Activated B cell treated with CpG ODN at 0.5 μM for 24 hours (primary cell): ENCODE measurements at regions not wholly inside any gene's neighbourhood (a gene's known extent, or its start where the extent isn't known, plus 50 kb on each side); places are given as distances from the start of the nearest gene placed in this dataset.

Source experiments
- ATAC-seq: fragments of 200-7000 bp; cut with Tn5 transposase; one replicate; pipeline ENCODE4 v1.10.0; 2021; ENCODE audit warnings: low read depth, mild to moderate bottlenecking, moderate library complexity
- CTCF ChIA-PET: fragments of 350-600 bp; sonication (Branson Sonifier 250); formaldehyde crosslinking; loops from one replicate; lab custom pipeline; 2021; ENCODE audit warnings: antibody characterized with exemption; lab: Charles Lee
- POLR2A ChIA-PET: fragments of 350-600 bp; sonication (Branson Sonifier 250); formaldehyde crosslinking; loops from one replicate; lab custom pipeline; 2021; ENCODE audit warnings: antibody characterized with exemption; lab: Charles Lee
- DNase-seq: peaks from one replicate; pipeline ENCODE4 v3.0.0; 2022
- H3K27ac Mint-ChIP-seq: one replicate; pipeline ENCODE4 v1.8.0; 2020; ENCODE audit warnings: mixed read lengths
- H3K27me3 Mint-ChIP-seq: one replicate; pipeline ENCODE4 v1.8.0; 2021; ENCODE audit warnings: mixed read lengths
- H3K36me3 Mint-ChIP-seq: one replicate; pipeline ENCODE4 v1.8.0; 2021; ENCODE audit warnings: low read depth, mixed read lengths
- H3K4me1 Mint-ChIP-seq: one replicate; pipeline ENCODE4 v1.8.0; 2021; ENCODE audit warnings: mixed read lengths
- H3K4me3 Mint-ChIP-seq: one replicate; pipeline ENCODE4 v1.8.0; 2020; ENCODE audit warnings: mild to moderate bottlenecking, mixed read lengths
- H3K9me3 Mint-ChIP-seq: one replicate; pipeline ENCODE4 v1.8.0; 2020; ENCODE audit warnings: mixed read lengths
- intact Hi-C: fragments of 100-400 bp; cut with micrococcal nuclease; formaldehyde crosslinking; loops from one replicate; pipeline ENCODE4 v1.15.1; 2024
- TF ChIP-seq, protein P1 (sequence below): fragments of 200-600 bp; IDR thresholded peaks from one replicate; pipeline ENCODE4 v1.8.0; 2022; ENCODE audit warnings: antibody characterized with exemption, mild to moderate bottlenecking

DNA sequence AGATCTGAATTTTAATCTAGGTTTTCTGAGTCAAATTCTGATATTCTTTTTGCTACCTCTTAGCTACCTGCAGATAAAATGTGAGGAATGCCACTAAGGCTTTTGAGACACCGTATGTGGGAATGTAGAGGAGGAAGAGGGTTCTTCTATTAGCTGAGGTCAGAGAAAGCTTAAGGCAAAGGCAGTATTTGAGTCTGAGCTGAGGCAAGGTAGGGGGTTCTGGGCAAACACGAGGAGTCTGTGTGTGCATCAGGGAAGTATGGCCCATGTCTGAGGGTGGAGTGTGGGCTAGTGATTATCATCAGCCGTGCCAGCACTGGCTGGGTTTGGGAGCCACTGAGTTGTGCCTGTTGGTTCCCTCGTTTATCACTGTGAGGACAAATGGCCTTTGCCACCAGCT lies 181.1 kb downstream of the SOX2 start:
- ChIA-PET CTCF (no interaction called here), POLR2A (no interaction called here)
- TF ChIP-seq, protein P1, sequence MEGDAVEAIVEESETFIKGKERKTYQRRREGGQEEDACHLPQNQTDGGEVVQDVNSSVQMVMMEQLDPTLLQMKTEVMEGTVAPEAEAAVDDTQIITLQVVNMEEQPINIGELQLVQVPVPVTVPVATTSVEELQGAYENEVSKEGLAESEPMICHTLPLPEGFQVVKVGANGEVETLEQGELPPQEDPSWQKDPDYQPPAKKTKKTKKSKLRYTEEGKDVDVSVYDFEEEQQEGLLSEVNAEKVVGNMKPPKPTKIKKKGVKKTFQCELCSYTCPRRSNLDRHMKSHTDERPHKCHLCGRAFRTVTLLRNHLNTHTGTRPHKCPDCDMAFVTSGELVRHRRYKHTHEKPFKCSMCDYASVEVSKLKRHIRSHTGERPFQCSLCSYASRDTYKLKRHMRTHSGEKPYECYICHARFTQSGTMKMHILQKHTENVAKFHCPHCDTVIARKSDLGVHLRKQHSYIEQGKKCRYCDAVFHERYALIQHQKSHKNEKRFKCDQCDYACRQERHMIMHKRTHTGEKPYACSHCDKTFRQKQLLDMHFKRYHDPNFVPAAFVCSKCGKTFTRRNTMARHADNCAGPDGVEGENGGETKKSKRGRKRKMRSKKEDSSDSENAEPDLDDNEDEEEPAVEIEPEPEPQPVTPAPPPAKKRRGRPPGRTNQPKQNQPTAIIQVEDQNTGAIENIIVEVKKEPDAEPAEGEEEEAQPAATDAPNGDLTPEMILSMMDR: no peak
- H3K4me3 Mint-ChIP-seq: no peak overlapping the region
- intact Hi-C loops: no loop called here
- H3K4me1 Mint-ChIP-seq: no peaks in the 10 kb centered on the region
- no peak for ATAC-seq
- H3K27ac Mint-ChIP-seq: no peak overlapping the region
- no peaks in the 10 kb centered on the region for H3K36me3 Mint-ChIP-seq
- H3K27me3 Mint-ChIP-seq: no peaks in the 10 kb centered on the region
- DNase-seq: no peak
- H3K9me3 Mint-ChIP-seq: no peaks in the 10 kb centered on the region

GRCh38 chr3:181896605-181897004 lies 184.9 kb downstream of the SOX2 start:
- H3K4me1 Mint-ChIP-seq: no peaks in the 10 kb centered on the region
- H3K27me3 Mint-ChIP-seq: no peaks in the 10 kb centered on the region
- no peak overlapping the region for H3K4me3 Mint-ChIP-seq
- POLR2A ChIA-PET: no interaction called here
- CTCF ChIA-PET: no interaction called here
- TF ChIP-seq, protein P1: no peak
- ATAC-seq (no peak), DNase-seq (no peak)
- H3K36me3 Mint-ChIP-seq: no peaks in the 10 kb centered on the region
- H3K27ac Mint-ChIP-seq: no peak overlapping the region
- intact Hi-C loops: no loop called here
- H3K9me3 Mint-ChIP-seq: no peaks in the 10 kb centered on the region

GRCh38 chr3:181899702-181900101 lies 188.0 kb downstream of the SOX2 start:
- no peak overlapping the region for H3K27ac Mint-ChIP-seq
- H3K9me3 Mint-ChIP-seq: no peaks in the 10 kb centered on the region
- intact Hi-C loops: no loop called here
- TF ChIP-seq, protein P1: no peak
- no peak overlapping the region for H3K4me3 Mint-ChIP-seq
- no peak for DNase-seq
- no peaks in the 10 kb centered on the region for H3K36me3 Mint-ChIP-seq
- no peaks in the 10 kb centered on the region for H3K4me1 Mint-ChIP-seq
- H3K27me3 Mint-ChIP-seq: no peaks in the 10 kb centered on the region
- ATAC-seq: no peak
- CTCF ChIA-PET: no interaction called here
- POLR2A ChIA-PET: no interaction called here

GRCh38 chr3:181901626-181902025 lies 189.9 kb downstream of the SOX2 start:
- CTCF ChIA-PET: no interaction called here
- intact Hi-C loops: no loop called here
- H3K36me3 Mint-ChIP-seq: no peaks in the 10 kb centered on the region

DNA sequence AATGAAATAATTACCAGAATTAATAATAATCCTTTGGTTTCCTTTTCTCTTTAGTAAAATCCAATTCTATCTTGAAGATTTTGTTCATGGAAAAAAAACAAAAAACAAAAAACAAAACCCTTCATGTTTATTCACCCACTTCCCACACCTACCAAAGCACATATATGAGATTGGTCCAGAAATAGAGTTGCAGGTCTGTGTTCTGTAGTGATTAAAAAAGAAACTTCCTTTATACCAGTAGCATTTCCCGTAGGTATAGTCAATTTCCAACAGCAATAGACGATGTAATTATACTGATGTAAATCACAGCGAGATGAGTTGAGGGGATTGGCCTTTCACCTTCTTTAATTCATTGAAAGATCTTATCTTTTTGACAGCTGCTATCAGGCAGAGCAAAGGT lies 194.6 kb downstream of the SOX2 start:
- no peaks in the 10 kb centered on the region for H3K27me3 Mint-ChIP-seq

More at GRCh38 chr3:181901626-181902025, 189.9 kb downstream of the SOX2 start:
- ATAC-seq (no peak), DNase-seq (no peak)
- POLR2A ChIA-PET: no interaction called here
- no peaks in the 10 kb centered on the region for H3K9me3 Mint-ChIP-seq
- no peak overlapping the region for H3K27ac Mint-ChIP-seq
- no peaks in the 10 kb centered on the region for H3K27me3 Mint-ChIP-seq
- H3K4me1 Mint-ChIP-seq: peaks cover 4% of the 10 kb centered on the region
- no peak overlapping the region for H3K4me3 Mint-ChIP-seq
- TF ChIP-seq, protein P1: no peak

More for the DNA sequence above, 194.6 kb downstream of the SOX2 start:
- no peak for ATAC-seq
- POLR2A ChIA-PET: no interaction called here
- Mint-ChIP-seq H3K36me3 (no peaks in the 10 kb centered on the region), H3K27ac (no peak overlapping the region), H3K9me3 (no peaks in the 10 kb centered on the region), H3K4me1 (peaks cover 11% of the 10 kb centered on the region), H3K4me3 (no peak overlapping the region)
- intact Hi-C loops: no loop called here
- no peak for DNase-seq
- TF ChIP-seq, protein P1: no peak
- CTCF ChIA-PET: no interaction called here
